Sigmoid colon (tissue), 6 donors: ENCODE measurements at regions not wholly inside any gene's neighbourhood (a gene's known extent, or its start where the extent isn't known, plus 50 kb on each side); places are given as distances from the start of the nearest gene placed in this dataset.

Experiments used
- DNase-seq: peaks from one replicate; pipeline ENCODE4 v3.0.0-alpha.2; 2019
- H3K27ac ChIP-seq, 4 donors: fragments of 200-600 bp; sonication (generic); one replicate each; pipeline ENCODE4 v1.5.1; 2016 to 2019; ENCODE audit warnings: mild to moderate bottlenecking in 1 of 4
- H3K27me3 ChIP-seq, 3 donors: fragments of 200-600 bp; sonication (generic); one replicate each; pipeline ENCODE4 v1.5.1; 2019; ENCODE audit warnings: mild to moderate bottlenecking in 1 of 3
- H3K36me3 ChIP-seq, 4 donors: fragments of 200-600 bp; sonication (generic); one replicate each; pipeline ENCODE4 v1.5.1; 2016 to 2019
- H3K4me1 ChIP-seq, 4 donors: fragments of 200-600 bp; sonication (generic); one replicate each; pipeline ENCODE4 v1.5.1; 2017 to 2019
- H3K4me3 ChIP-seq, 4 donors: fragments of 200-600 bp; sonication (generic); one replicate each; pipeline ENCODE4 v1.5.1; 2017 to 2019; ENCODE audit warnings: mild to moderate bottlenecking in 2 of 4, moderate library complexity in 1 of 4
- H3K9me3 ChIP-seq, 4 donors: fragments of 200-600 bp in 3 of 4; sonication (generic) in 3 of 4; one replicate each; pipeline versions ENCODE4 v1.5.1 to v1.6.1; 2013 to 2019
- EP300 ChIP-seq, 4 donors: sonication (generic); formaldehyde crosslinking; IDR thresholded peaks; one replicate each; pipeline ENCODE4 v1.6.1; 2017; ENCODE audit warnings: antibody characterized with exemption in 4 of 4
- POLR2A ChIP-seq, 2 donors: fragments of 450-650 bp; IDR thresholded peaks; one replicate each; pipeline ENCODE4 v1.6.1; 2016; ENCODE audit warnings: antibody characterized with exemption in 2 of 2, mild to moderate bottlenecking in 2 of 2, moderate library complexity in 2 of 2
- POLR2AphosphoS5 ChIP-seq, 4 donors: sonication (generic); formaldehyde crosslinking; IDR thresholded peaks; one replicate each; pipeline ENCODE4 v1.6.1; 2017; ENCODE audit warnings: antibody characterized with exemption in 4 of 4
- WGBS, 2 donors: extraction: QIAGEN DNeasy Blood & Tissue Kit; methylation state at CpG; one replicate each; pipeline ENCODE4 v1.1.7; 2013; 5-methylcytosine and 5-hydroxymethylcytosine counted together
- intact Hi-C: fragments of 100-400 bp; cut with DNase I; formaldehyde crosslinking; loops from one replicate; pipeline ENCODE4 v1.15.1; 2023
- TF ChIP-seq, protein P1 (sequence below), 4 experiments: fragments of 450-650 bp in 3 of 4; fragments of 200-600 bp in 1 of 4; IDR thresholded peaks; one replicate each; pipeline ENCODE4 v1.5.1; 2016 to 2019; ENCODE audit warnings: antibody characterized with exemption in 4 of 4, mild to moderate bottlenecking in 3 of 4, moderate library complexity in 2 of 4
- donor health status: healthy with polysubstance abuse.
- donor health status: healthy.

- peak; percentile 59 for DNase-seq
- TF ChIP-seq POLR2A (IDR thresholded peaks at IDR 0.05) (no peak), POLR2AphosphoS5 (IDR thresholded peaks at IDR 0.05) (no peak), EP300 (IDR thresholded peaks at IDR 0.05) (no peak)
- TF ChIP-seq, protein P1, sequence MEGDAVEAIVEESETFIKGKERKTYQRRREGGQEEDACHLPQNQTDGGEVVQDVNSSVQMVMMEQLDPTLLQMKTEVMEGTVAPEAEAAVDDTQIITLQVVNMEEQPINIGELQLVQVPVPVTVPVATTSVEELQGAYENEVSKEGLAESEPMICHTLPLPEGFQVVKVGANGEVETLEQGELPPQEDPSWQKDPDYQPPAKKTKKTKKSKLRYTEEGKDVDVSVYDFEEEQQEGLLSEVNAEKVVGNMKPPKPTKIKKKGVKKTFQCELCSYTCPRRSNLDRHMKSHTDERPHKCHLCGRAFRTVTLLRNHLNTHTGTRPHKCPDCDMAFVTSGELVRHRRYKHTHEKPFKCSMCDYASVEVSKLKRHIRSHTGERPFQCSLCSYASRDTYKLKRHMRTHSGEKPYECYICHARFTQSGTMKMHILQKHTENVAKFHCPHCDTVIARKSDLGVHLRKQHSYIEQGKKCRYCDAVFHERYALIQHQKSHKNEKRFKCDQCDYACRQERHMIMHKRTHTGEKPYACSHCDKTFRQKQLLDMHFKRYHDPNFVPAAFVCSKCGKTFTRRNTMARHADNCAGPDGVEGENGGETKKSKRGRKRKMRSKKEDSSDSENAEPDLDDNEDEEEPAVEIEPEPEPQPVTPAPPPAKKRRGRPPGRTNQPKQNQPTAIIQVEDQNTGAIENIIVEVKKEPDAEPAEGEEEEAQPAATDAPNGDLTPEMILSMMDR (IDR thresholded peaks at IDR 0.05) = no peak
Observed at GRCh38 chr11:119533462-119533861, 110.5 kb upstream of the THY1 start.

GRCh38 chr11:119532551-119532950 is 109.6 kb upstream of the THY1 start:
- intact Hi-C loops = no loop called here
- H3K4me1 ChIP-seq = no peaks in the 10 kb centered on the region
- H3K27ac ChIP-seq = no peak overlapping the region
- no peak for TF ChIP-seq POLR2AphosphoS5 (IDR thresholded peaks at IDR 0.05)
- TF ChIP-seq, protein P1 (IDR thresholded peaks at IDR 0.05) = no peak
- no peak for TF ChIP-seq EP300 (IDR thresholded peaks at IDR 0.05)
- no peak for TF ChIP-seq POLR2A (IDR thresholded peaks at IDR 0.05)
- no peaks in the 10 kb centered on the region for H3K36me3 ChIP-seq
- H3K27me3 ChIP-seq = peaks cover 0 to 3% (median 0%) of the 10 kb centered on the region in 3 donors
- DNase-seq = peak; percentile 55
- H3K9me3 ChIP-seq = no peaks in the 10 kb centered on the region
- H3K4me3 ChIP-seq = no peak overlapping the region
- 78 to 88% methylated on average over 2 of the region's 2 CpGs for WGBS, 2 donors

More at GRCh38 chr11:119533462-119533861, 110.5 kb upstream of the THY1 start:
- H3K9me3 ChIP-seq = no peaks in the 10 kb centered on the region
- no peaks in the 10 kb centered on the region for H3K36me3 ChIP-seq
- peaks cover 0 to 3% (median 0%) of the 10 kb centered on the region in 3 donors for H3K27me3 ChIP-seq
- no peaks in the 10 kb centered on the region for H3K4me1 ChIP-seq
- 57 to 71% methylated on average over 10 of the region's 10 CpGs for WGBS, 2 donors
- no peak overlapping the region for H3K27ac ChIP-seq
- intact Hi-C loops = loop anchor here (1.0 kb wide), 1 partner anchor 52 kb away; no protein-coding TSS in a partner anchor
- no peak overlapping the region for H3K4me3 ChIP-seq

- Histone ChIP-seq H3K27me3 (peaks cover 0 to 3% (median 0%) of the 10 kb centered on the region in 3 donors), H3K4me3 (no peak overlapping the region), H3K4me1 (no peaks in the 10 kb centered on the region), H3K27ac (no peak overlapping the region), H3K9me3 (no peaks in the 10 kb centered on the region), H3K36me3 (no peaks in the 10 kb centered on the region)
- 85% methylated on average over 8 of the region's 8 CpGs for WGBS, 2 donors
- TF ChIP-seq, protein P1 (IDR thresholded peaks at IDR 0.05) = no peak
- TF ChIP-seq POLR2A (IDR thresholded peaks at IDR 0.05) (no peak), EP300 (IDR thresholded peaks at IDR 0.05) (no peak), POLR2AphosphoS5 (IDR thresholded peaks at IDR 0.05) (no peak)
- intact Hi-C loops = no loop called here
- DNase-seq = peak; percentile 34
Observed at GRCh38 chr11:119531623-119532022, 108.7 kb upstream of the THY1 start.

- H3K4me3 ChIP-seq = no peak overlapping the region
- H3K9me3 ChIP-seq = no peaks in the 10 kb centered on the region
- no peaks in the 10 kb centered on the region for H3K4me1 ChIP-seq
- no peak overlapping the region for H3K27ac ChIP-seq
- 67 to 81% methylated on average over 3 of the region's 3 CpGs for WGBS, 2 donors
- H3K36me3 ChIP-seq = no peaks in the 10 kb centered on the region
- peak; percentile 18 for DNase-seq
- TF ChIP-seq POLR2AphosphoS5 (IDR thresholded peaks at IDR 0.05) (no peak), EP300 (IDR thresholded peaks at IDR 0.05) (no peak), POLR2A (IDR thresholded peaks at IDR 0.05) (no peak)
- intact Hi-C loops = no loop called here
- H3K27me3 ChIP-seq = peaks cover 0 to under 1% (median 0%) of the 10 kb centered on the region in 3 donors
Observed at GRCh38 chr11:119531056-119531455, 108.1 kb upstream of the THY1 start.

DNA sequence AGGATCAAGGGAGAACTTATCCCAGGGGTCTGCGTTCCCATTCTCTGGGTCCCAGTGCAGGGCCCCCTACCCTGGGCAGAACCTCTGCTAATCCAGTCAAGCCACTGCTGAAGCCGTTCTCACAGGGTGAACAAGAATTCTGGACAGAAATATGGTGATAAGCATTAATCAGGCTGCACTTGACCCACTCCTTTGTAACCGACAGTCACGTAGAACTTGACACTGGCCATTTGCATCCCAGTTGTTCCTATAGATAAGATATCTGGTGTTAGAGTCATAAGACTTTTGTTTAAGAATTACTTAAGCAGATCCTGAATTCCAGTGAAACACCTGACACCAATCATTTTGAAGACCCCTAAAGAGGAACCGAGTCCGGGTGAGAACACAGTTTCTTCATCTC is 107.5 kb upstream of the THY1 start:
- 60 to 80% methylated on average over 6 of the region's 6 CpGs for WGBS, 2 donors
- no peak for DNase-seq
- Histone ChIP-seq H3K27ac (no peak overlapping the region), H3K4me3 (no peak overlapping the region), H3K9me3 (no peaks in the 10 kb centered on the region), H3K27me3 (no peaks in the 10 kb centered on the region), H3K36me3 (no peaks in the 10 kb centered on the region), H3K4me1 (no peaks in the 10 kb centered on the region)
- intact Hi-C loops = no loop called here
- TF ChIP-seq EP300 (IDR thresholded peaks at IDR 0.05) (no peak), POLR2A (IDR thresholded peaks at IDR 0.05) (no peak), POLR2AphosphoS5 (IDR thresholded peaks at IDR 0.05) (no peak)
- TF ChIP-seq, protein P1 (IDR thresholded peaks at IDR 0.05) = no peak
